Astrocyte of the cerebellum (primary cell): ENCODE measurements at regions not wholly inside any gene's neighbourhood (a gene's known extent, or its start where the extent isn't known, plus 50 kb on each side); places are given as distances from the start of the nearest gene placed in this dataset.

ENCODE experiments used
- DNase-seq: peaks from one replicate; pipeline ENCODE4 v3.0.0-alpha.2; 2011; ENCODE audit warnings: low read depth
- H3K4me3 ChIP-seq: 2 replicates; pipeline ENCODE4 v1.5.1; 2011; ENCODE audit warnings: mild to moderate bottlenecking, low read depth, low read length, moderate library complexity
- in situ Hi-C: cut with HindIII; loops from 2 replicates; pipeline ENCODE4 v1.10.0; 2017; ENCODE audit warnings: low sequenced_read_pairs
- TF ChIP-seq, protein P1 (sequence below): IDR thresholded peaks from 2 replicates; pipeline ENCODE4 v1.5.1; 2012; ENCODE audit warnings: low read length, low read depth, moderate library complexity, mild to moderate bottlenecking; ENCODE audit errors: missing control alignments

DNA sequence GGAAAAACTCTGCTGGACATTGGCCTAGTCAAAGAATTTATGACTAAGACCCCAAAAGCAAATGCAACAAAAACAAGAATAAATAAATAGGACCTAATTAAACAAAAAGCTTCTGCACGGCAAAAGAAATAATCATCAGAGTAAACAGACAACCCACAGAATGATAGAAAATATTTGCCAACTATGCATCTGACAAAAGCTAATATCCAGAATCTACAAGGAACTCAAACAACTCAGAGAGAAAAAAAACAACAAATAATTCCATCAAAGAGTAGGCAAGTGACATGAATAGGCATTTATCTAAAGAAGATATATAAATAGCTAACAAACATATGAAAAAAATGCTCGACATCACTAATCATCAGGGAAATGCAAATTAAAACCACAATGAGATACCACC is 91.2 kb upstream of the PALMD start:
- in situ Hi-C loops: no loop called here

DNA sequence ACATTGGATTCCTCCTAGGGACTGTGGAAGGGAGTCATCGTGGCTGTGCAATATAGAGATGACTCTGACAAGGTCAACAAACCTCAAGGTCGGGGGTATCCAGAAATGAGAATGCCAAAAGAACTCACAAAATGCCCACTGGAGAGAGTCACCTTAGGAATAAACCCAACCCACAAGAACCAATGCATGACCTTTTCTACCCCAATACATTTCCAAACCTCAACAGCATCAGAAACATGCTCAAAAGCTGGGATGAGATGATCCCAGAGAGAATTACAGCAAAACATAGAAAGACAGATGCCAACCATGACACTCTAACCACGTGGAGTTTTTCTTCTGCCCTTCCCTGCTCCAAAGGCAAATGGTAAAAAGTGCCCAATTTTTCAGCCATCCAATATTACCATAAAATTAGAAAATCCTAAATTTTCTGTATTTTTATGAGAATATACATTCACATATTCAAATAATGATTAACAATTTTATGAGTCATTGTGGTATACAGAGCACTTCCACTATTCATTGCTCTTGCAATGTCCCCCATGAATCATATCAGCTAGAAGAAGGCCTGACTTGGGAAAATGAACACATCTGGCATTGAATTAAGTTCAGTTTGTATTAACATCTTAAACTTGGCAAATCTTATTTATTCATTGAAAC is 88.2 kb upstream of the PALMD start:
- H3K4me3 ChIP-seq: no peak overlapping the region
- DNase-seq: peak; percentile 58
- TF ChIP-seq, protein P1, sequence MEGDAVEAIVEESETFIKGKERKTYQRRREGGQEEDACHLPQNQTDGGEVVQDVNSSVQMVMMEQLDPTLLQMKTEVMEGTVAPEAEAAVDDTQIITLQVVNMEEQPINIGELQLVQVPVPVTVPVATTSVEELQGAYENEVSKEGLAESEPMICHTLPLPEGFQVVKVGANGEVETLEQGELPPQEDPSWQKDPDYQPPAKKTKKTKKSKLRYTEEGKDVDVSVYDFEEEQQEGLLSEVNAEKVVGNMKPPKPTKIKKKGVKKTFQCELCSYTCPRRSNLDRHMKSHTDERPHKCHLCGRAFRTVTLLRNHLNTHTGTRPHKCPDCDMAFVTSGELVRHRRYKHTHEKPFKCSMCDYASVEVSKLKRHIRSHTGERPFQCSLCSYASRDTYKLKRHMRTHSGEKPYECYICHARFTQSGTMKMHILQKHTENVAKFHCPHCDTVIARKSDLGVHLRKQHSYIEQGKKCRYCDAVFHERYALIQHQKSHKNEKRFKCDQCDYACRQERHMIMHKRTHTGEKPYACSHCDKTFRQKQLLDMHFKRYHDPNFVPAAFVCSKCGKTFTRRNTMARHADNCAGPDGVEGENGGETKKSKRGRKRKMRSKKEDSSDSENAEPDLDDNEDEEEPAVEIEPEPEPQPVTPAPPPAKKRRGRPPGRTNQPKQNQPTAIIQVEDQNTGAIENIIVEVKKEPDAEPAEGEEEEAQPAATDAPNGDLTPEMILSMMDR: no peak
- in situ Hi-C loops: no loop called here

More for the DNA sequence above, 91.2 kb upstream of the PALMD start:
- H3K4me3 ChIP-seq: no peak overlapping the region
- DNase-seq: no peak
- TF ChIP-seq, protein P1: no peak

DNA sequence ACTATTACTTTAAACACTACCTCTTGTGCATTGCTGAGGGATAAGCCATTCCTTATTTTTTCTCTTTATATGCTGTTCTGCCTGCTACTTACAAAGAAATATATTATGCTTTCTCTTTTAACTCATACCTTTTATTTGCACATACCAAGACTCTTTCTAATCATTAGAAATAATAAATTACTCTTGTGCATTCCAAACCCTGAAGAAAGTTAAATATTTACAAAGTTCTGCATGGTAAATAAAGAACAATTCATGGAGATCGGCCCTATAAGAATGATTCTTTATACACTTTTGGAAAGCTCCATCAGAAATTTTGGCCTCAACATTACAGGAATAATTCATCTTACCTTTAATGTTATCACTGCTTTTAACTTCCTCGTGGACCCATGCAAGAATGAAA is 86.7 kb upstream of the PALMD start:
- TF ChIP-seq, protein P1: no peak
- DNase-seq: no peak
- in situ Hi-C loops: no loop called here
- H3K4me3 ChIP-seq: no peak overlapping the region

DNA sequence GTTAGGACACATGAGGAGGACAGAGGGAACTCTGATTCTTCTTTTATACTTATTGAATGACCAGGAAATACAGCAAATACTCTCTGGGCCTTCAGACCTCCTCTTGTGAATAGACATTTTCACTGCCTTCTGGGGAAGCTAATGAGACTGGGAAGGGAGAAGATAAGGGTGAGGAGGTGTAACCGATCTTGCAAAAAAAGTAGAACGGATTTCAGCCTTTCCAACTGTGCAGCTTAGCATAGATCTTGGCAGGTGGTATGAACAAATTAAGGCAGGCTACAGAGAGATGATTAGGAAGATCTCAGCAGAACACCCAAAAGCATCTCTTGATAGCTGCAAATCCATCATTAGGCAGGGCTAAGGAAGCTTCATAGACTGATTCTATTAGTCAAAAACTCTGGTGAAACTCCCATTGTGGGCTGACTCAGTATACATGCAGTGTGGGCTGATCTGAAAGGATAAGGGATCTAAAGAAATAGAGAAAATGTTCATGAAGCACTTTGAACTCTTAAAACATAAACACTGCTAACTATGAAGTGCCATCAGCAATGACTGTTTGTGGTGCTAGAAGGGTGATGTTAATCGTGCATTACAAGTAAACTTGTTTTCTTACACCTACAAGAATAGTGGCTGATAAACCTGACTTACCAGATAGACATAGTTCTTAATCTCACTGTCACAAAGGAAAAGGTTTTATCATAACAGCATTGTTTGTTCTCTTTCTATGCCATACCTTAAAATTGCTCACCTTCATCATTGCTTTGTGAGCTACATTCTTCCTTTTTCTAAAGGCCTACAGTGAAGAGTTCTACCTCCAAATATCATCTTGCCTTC is 85.5 kb upstream of the PALMD start:
- TF ChIP-seq, protein P1: no peak
- DNase-seq: no peak
- in situ Hi-C loops: no loop called here
- no peak overlapping the region for H3K4me3 ChIP-seq

DNA sequence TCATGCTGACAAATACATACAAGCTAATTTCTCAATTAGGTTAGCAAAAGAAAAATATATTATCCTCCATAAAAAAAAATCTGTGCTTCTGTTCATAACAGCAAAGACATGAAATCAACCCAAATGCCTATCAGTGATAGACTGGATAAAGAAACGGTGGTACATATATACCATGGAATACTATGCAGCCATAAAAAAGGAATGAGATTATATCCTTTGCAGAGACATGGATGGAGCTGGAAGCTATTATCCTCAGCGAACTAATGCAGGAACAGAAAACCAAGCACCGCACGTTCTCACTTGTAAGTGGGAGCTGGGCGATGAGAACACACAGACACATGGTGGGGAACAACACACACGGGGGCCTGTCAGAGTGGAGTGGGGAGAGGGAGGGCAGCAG is 84.0 kb upstream of the PALMD start:
- in situ Hi-C loops: no loop called here
- no peak overlapping the region for H3K4me3 ChIP-seq

DNA sequence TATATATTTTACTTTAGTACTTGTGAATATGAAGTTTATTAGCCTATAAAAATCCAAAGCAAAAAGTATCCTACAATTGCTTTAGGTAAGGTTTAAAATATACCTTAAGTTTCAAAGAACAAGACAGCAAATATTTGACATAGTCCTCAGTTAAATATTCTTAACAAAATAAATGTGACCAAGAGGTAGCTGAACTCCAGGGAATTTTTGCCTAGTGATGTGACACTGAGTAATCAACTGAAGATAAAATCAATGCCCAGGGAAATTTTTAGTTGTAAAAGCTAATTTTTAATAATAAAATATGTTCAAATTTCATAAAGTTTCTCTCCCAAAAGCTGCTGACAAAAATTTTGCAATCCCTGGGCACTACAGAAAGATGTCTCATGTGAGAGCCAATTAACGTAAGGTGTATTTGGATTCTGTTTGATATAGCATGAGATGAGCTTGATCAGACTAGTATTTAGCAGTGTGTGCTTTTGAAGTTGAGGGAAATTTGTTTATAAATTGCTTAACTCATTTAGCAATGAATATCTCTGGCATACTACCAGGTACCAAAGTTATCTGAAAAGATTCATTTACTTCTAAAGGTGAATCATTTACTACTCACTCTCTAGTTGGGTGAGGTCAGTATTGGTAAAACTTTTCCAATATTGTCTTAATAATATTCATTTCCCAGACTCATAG is 80.2 kb upstream of the PALMD start:
- no peak for DNase-seq
- no peak overlapping the region for H3K4me3 ChIP-seq
- TF ChIP-seq, protein P1: no peak
- in situ Hi-C loops: no loop called here

More for the DNA sequence above, 84.0 kb upstream of the PALMD start:
- TF ChIP-seq, protein P1: no peak
- no peak for DNase-seq
